HG03280 (cell line): ENCODE measurements at regions not wholly inside any gene's neighbourhood (a gene's known extent, or its start where the extent isn't known, plus 50 kb on each side); places are given as distances from the start of the nearest gene placed in this dataset.

Source experiments
- ATAC-seq: cut with Tn5 transposase; IDR thresholded peaks from one replicate; pipeline ENCODE4 v1.9.1; 2021; ENCODE audit warnings: mild to moderate bottlenecking, moderate library complexity; ENCODE audit not compliant: unreplicated experiment

DNA sequence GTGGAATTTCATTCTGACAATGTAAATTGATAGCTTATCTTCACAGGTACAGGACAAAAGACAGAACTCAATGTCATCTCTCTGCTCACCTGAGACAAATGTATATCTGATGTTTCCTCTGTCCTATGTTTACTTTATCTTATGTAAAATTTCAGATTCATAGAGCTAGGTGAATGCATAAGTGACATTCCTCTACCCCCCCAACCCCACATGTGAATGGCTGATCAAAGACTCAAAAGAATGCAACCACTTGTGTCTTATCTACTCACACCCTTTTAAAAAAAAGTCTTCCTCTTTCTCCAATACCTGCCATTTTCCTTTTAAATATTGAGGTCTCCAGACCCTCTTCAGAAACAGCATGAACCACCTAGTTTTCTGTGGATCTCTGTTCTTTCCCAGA lies 736.6 kb upstream of the SEL1L start:
- ATAC-seq = no peak

DNA sequence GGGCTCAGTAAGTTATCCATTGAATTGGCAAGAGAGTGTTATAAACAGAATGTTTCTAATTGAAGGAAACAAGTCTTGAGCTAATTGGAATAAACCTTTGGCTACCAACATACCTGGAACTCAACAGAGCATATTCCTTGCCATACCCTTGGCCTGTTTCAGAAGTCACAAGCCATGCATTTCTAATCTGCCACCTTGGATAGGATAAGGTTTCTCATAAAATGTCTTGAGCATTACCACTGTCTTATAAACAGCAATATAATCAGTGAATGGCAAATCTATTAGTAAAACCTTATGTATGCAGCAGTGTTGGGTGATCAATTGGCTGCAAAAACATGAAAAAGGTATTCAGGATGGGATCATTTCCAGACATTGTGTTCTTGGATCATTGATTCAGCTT lies 765.2 kb upstream of the SEL1L start:
- no peak for ATAC-seq

DNA sequence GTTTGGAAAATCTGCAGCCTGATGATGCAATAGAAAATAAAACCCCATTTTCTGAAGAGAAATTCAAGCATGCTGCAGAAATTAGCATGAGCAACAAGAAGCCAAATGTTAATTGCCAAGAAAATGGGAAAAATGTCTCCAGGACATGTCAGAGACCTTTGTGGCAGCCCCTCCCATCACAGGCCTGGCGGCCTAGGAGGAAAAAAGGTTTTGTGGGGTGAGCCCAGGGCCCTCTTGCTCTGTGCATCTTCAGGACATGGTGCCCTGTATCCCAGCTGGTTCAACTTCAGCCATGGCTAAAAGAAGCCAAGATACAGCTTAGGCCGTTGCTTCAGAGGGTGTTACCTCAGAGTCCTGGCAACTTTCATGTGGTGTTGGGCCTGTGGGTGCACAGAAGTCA lies 775.5 kb upstream of the SEL1L start:
- no peak for ATAC-seq

DNA sequence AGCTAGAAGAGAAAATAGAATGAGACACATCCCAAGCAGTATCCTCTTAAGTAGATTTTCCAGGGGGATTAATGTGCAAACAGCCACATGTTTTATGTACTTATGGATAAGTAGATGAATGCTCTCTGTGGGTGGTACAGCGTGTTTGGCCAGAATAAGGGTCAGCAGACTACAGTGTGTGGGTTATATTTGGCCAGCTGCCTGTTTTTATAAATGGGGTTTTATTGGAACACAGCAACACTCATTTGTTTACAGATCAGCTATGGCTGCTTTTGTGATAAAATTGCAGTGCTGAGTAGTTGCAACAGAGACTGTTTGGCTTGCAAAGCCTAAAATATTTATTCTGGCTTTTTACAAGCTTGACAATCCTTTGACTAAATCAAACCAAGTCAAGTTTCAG lies 780.2 kb upstream of the SEL1L start:
- no peak for ATAC-seq

DNA sequence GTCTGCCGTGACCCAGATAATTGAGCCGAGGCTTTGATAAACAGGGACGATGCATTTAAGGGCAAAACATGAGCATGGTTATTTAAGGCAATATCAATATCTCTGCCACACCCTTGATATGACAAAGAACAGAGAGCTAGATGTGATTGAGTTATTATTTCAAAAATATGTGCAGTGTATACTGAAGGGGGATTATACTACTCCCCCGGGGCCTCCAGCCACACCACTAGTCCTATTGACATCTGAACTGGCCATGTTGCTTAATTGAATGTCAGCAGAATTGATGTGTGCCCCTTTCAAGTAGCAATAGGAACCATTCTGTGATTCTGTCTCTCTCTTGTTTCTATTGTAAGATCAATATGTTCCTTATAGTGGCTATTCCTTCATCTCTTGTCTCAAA lies 794.8 kb upstream of the SEL1L start:
- ATAC-seq = no peak

DNA sequence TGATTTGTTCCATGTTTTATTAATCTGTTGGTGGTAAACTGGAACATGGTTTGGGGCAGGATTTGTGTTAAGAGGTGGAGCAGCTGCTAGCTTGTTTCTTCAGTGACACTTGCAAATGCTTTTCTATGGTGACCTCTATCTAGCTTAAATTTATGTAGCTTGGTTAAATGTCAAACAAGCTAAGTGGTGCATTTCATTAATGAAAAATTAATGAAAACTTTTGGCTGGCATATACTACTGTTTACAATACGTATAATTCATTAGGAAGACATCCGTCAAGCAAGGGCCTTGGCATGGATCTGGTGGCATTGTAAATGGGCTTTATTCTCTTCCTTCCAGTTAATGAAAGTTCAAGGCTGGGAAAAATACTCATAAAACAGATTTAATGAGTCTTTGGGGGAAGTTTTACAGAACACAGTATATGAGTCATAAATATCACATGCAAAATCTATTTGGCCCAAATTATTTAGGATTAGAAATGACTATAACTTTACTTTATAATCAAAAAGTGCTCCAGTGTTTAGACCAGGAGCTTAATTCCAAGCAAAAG lies 807.7 kb upstream of the SEL1L start:
- ATAC-seq = no peak

DNA sequence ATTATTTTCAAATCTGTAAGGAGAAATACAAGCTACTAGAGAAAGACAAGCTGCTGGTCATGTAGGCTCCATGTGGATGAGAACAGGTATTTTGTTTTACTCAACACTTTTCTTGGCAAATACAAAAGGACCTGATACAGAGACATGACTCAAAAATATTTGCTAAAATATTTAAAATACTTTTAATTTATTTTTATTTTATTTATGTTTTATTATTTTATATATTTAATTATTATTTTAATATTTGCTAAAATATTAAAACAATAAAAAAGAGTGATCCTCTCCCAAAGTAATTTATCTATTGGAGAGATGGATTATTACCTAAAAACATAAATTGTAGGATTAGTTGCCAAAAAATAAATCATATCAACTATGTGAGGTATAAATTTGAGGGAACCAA lies 808.9 kb upstream of the SEL1L start:
- ATAC-seq = no peak

DNA sequence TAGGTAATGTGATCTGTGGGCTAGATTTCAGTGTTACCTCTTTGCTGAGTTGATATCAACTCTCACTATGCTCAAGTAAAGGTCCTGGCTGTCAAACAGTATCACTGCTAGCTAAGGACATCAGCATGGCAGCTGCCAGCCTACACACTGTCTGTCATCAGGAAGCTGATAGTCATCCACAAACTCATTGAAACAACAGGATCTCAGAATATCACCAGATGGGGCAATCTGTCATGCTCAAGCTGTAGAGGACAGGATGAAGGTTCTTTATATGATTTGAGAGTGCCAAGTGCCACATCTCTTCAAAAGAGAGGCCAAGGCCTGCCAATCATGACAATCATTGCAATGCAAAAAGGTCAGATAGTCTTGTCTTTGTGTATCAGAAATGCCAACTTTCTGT lies 811.5 kb upstream of the SEL1L start:
- ATAC-seq = no peak

DNA sequence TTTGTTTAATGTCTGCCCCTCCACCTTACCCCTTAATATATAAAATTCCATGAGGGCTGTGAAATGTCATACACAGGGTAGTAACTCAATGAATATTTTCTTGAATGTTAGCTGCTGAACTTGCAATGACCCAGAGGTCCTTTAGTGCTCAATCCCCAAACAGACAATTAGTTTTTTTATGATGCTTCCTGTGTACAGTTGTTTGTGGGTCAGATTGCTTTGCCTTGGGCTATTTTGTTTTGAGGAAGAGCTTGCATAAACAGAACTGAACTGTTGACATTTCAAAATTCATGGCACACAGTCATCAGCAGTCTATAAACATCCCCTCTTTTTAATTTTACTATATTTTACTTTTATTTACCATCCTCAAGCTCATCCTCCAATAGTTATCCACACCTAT lies 820.5 kb upstream of the SEL1L start:
- ATAC-seq = no peak

DNA sequence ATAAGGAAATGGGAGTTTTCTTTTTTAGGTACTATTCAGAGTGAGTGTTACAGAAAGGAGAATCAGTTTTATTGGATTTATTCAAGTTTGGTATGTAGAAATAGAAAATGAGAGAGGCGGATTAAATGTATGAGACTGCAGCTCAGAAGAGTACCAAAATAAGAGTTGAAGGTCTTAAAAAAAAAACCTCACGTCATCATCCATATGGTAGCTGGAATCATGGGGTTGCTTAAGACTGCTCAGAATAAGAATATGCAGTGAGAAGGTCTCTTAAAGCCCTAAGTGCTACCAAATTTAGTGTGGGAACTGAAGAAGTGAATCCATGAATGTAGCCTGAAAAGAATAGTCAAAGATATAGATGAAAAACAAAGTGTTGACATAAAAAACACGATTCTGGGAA lies 825.5 kb upstream of the SEL1L start:
- no peak for ATAC-seq

DNA sequence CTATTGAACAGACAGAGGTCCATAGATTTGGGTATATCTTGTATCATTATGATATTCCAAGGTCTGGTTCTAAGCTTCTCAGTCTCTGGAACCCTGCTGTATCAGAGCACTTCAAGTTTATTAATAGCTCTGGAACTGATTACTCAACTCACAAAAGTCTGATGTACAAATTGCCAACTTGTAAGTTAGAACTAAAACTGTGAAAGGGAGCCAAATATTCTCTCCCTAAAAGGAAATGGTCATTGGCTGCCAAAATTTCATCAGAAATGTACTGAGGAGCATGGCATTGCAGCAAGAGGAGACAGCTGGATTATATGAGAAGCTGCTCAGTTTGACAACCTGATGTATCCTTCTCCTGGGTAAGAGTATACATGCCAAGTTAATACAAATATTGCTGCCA lies 828.8 kb upstream of the SEL1L start:
- no peak for ATAC-seq

DNA sequence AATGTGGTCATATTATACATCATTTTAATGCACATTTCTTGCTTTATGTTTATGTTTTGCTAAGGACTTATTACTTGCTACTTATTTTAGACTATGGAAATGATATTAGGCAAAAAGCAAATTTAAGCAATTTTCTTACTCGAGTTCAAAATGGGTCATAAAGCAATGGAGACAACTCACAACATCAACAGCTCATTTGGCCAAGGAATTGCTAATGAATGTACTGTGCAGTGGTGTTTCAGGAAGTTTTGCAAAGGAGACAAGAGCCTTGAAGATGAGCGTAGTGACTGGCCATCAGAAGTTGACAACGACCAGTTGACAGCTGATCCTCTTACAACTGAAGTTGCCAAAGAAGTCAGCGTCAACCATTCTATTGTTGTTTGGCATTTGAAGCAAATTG lies 831.8 kb upstream of the SEL1L start:
- ATAC-seq = no peak

DNA sequence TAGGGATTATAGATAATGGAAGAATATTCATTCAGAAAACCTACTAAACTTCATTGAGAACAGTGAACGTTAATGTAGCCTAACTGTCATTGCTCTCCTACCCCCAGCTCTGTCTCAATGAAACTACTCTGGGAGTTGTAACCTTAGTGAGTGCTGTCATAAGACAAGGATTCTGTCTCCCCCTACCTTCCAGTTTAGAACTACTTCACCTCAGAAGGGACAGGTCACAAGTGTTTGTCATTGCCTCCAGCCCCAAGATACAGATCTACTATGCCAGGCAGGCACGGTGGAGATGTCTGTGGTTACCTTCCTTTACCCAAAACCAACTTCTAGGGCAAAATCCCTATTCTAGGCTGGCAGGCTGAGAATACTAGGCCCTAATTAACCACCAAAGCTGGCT lies 833.1 kb upstream of the SEL1L start:
- no peak for ATAC-seq

DNA sequence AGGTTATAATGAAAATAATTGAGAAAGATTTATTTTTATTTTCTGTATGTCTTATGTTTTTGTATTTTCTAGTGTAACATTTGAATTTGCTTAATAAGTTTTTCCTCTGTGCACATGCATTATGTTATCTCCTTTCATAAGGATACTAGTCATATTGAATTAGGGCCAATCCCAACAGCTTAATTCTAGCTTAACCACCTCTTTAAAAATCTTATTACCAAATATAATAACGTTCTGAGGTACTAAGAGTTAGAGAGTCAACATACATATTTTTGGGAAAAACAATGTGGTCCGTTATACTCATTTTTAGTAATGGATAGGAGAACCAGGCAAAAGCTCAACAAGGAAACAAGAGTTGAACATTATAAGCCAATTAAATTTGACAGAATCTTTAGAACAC lies 845.6 kb upstream of the SEL1L start:
- no peak for ATAC-seq

DNA sequence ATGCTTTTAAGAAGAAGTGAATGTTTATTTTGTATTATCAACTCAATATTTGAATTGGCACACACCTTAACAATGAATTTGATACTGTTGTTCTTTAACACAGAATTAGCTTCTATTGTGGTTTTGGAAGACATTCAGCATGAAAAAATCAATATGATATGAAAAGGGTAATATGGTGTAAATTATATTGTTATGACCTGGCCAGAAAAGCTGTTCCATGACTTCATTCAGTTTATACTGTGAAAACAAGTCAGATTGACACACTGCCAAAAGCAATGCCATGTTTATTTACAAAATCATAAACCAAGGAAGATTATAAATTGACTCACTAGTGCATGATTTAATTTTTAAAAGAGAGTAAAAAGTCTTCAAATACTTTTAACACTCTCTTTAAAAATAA lies 851.4 kb upstream of the SEL1L start:
- no peak for ATAC-seq

DNA sequence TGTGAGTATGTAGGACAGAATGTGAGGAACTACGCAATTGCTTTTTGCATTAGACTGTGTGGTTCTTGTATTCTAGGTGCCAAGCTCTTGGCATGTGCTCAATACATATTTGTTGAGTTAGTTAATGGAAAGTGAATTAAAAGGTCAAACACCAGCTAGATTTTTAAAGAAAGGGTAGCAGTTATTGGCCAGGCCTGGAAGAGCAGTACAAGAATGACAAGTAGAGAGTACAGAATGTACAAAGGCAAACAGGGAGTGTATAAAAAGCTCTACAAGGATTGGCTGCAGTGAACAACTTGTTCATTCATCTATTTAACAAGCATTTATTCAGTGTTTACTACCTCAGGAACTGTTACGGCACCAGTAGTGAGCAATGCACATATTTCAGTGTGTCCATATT lies 854.0 kb upstream of the SEL1L start:
- ATAC-seq = no peak

DNA sequence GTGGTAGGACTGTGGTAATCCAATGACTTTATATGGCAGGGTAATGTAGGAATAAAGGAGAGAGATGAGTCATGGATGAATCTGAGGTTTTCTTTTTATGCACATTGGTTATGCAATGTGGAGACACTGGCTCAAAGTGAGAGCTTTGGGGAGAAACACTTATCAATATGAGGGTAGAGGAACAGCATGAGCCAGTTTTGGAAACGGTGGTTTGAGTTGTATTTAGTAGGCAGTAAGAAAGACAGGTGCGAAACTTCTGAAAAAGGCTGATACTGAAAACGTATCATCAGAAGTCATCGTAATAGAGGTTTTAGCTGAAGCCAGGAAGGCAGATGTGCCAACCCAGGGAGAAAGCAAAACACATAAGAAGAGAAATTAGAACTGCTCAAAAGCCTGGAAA lies 854.8 kb upstream of the SEL1L start:
- no peak for ATAC-seq

DNA sequence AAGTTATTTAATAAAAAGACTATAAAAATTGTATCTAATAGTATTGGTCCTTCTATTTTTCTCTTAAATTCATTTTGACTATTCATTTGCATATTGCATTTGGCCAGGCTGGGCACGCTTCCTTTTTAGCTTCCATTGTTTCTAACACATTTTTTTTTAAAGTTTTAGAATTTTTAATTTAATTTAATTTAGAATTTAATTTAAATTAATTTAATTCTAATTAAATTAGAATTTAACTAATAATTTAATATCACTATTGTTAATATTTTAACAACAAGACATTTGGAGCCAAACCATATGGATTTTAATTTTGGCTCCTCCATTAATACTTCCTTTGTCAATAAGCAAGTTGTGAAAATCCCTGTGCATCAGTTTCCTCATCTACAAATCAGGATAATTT lies 856.9 kb upstream of the SEL1L start:
- ATAC-seq = no peak

DNA sequence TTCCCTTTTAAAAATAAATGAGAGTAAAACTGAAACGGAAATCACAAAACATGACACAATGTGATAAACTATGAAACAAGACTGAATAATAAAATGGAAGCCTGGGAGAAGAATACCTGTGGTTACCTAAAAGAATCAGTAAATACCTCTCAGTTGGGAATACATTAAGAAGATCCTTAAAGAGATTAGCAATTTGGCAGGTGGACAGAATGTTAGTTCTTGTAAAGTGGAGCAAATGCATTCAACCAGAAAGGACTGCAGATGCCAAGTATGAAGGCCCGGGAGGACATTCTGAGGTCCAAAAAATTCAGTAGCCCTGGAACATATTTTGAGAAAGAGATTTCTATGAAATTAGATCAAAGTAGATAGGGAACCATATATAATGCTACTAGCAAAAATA lies 861.3 kb upstream of the SEL1L start:
- no peak for ATAC-seq

DNA sequence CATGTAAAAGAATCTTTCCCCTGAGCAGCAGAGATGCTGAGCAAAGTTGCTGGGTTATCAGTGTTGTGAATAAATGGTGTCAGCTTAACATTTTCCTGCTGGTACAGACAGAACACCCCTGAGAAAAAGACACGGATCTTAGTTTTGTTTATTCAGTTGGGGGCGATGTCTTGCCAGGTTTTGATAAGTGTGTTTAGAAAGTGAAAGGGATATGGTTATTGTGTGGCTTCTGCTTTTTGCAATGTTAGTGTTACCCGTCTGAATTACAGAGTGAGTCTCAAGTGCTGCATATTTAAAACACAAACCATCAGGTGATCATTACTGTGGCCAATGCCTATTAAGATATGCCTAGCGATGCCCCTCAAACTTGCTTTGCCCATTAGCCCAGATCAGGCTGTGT lies 864.6 kb upstream of the SEL1L start:
- ATAC-seq = no peak

DNA sequence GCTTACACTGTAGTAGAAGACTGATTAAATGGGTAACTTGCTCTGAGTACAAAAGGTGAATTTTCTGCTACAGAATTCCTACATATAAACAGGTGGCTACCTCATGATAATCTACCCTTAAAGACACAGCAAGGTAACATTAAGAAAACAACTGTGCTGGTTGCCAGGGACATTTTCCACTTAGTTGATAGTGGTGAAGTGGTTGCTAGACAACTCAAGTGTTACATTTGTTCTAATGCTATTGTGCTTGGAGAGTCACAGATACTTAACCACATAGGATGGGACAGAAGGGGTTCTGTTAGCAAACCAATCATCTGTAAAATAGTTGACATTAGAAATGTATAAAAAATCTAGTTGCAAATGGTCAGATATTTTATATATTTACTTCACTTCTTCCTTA lies 870.3 kb upstream of the SEL1L start:
- ATAC-seq = no peak

DNA sequence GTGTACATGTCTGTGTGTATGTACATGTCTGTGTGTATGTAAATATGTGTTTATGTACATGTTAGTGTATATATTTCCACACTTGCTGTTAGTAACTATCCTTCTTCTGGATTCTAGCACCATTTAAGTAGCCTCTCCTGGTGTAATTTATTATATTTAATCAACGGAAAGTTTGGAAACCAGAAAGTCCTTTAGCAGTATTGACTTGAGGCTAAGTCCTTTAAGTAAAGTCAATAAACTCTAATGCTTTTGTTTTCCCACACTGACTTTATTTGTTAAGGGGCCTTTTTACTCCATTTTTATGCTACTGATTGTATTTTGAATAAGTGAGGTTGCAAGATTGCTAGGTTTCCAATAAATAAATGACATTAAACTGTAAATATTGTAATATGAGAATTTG lies 876.4 kb upstream of the SEL1L start:
- no peak for ATAC-seq

DNA sequence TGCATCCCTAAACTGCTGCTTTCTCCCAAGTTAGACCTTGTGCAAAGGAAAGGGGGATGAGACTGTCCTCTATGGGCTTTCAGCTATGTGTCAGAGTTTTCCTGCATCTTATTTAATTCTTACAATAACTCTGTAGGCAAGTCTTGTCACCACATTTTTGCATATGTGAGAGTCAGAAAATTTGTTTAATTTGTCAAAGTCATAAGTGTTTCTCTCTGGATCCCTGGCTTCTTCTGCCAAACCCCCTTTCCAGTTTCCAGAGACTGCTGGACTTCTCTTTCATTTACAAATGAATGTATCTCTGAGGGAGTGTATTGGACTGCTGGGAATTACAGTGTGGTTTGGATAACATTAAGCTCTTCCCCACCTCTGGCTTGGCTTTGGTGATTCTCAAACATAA lies 877.6 kb upstream of the SEL1L start:
- no peak for ATAC-seq

DNA sequence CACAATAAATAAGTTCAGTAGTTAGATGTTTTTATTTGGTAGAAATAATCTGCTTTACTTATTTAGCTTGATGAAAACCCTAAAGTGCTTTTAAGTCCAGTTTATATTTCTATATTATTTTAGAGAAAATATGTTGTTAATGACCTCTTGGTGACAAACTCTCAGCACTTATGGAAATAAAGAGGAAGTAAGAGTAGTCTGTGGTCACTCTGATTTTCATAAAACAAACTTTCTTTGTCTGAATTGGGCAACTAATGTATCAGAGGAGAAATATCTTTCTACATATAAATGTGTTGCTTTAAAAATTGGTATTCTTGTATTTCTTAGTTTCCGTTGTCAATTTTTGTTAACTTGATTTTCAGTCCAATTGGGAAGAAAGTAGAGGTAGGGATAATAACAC lies 878.9 kb upstream of the SEL1L start:
- no peak for ATAC-seq
